ENCODE measurements at regions not wholly inside any gene's neighbourhood (a gene's known extent, or its start where the extent isn't known, plus 50 kb on each side); places are given as distances from the start of the nearest gene placed in this dataset.

GRCh38 chr9:26747611-26748010 lies 145.0 kb downstream of the CAAP1 start:
- Histone ChIP-seq H4K20me1 (ENCODE audit: control insufficient read depth, insufficient read depth, low read depth, low read length) (no peaks in the 10 kb centered on the region), H3K79me2 (ENCODE audit: control insufficient read depth, low read length) (no peaks in the 10 kb centered on the region), H3F3A (ENCODE audit: control insufficient read depth, insufficient read depth) (no peaks in the 10 kb centered on the region), H3K4me1 (ENCODE audit: control insufficient read depth, low read length) (0 out of 2 replicates have a peak, but pooled peaks cover 3% of the 10 kb centered on the region), H3K36me3 (ENCODE audit: control insufficient read depth, low read length) (no peaks in the 10 kb centered on the region), H3K27ac (ENCODE audit: low read depth, low read length) (no peak overlapping the region), H3K27me3 (ENCODE audit: control insufficient read depth, low read length) (0 out of 2 replicates have a peak, but pooled peaks cover 2% of the 10 kb centered on the region), H3K4me2 (ENCODE audit: low read length) (no peak overlapping the region), H3K9me2 (replicated peaks; ENCODE audit: control insufficient read depth, low read length) (no peaks in the 10 kb centered on the region), H3K9me3 (ENCODE audit: control insufficient read depth, insufficient read depth, low read length) (no peaks in the 10 kb centered on the region), H3K4me3 (ENCODE audit: low read length) (no peak overlapping the region)
- TF ChIP-seq CTCF (IDR thresholded peaks at IDR 0.05; ENCODE audit: low read depth, low read length, poor library complexity, severe bottlenecking) (no peak), EZH2phosphoT487 (IDR thresholded peaks at IDR 0.05; ENCODE audit: borderline replicate concordance, low read length) (no peak)

- H4K20me1 ChIP-seq (ENCODE audit: control insufficient read depth, insufficient read depth, low read depth, low read length), result no peaks in the 10 kb centered on the region
- H3K9me2 ChIP-seq (replicated peaks; ENCODE audit: control insufficient read depth, low read length), result no peaks in the 10 kb centered on the region
- no peaks in the 10 kb centered on the region for H3F3A ChIP-seq (ENCODE audit: control insufficient read depth, insufficient read depth)
- no peaks in the 10 kb centered on the region for H3K79me2 ChIP-seq (ENCODE audit: control insufficient read depth, low read length)
- H3K27ac ChIP-seq (ENCODE audit: low read depth, low read length), result no peak overlapping the region
- no peaks in the 10 kb centered on the region for H3K36me3 ChIP-seq (ENCODE audit: control insufficient read depth, low read length)
- no peaks in the 10 kb centered on the region for H3K9me3 ChIP-seq (ENCODE audit: control insufficient read depth, insufficient read depth, low read length)
- H3K4me1 ChIP-seq (ENCODE audit: control insufficient read depth, low read length), result 0 out of 2 replicates have a peak, but pooled peaks cover 3% of the 10 kb centered on the region
- H3K4me2 ChIP-seq (ENCODE audit: low read length), result no peak overlapping the region
- 0 out of 2 replicates have a peak, but pooled peaks cover 2% of the 10 kb centered on the region for H3K27me3 ChIP-seq (ENCODE audit: control insufficient read depth, low read length)
- H3K4me3 ChIP-seq (ENCODE audit: low read length), result no peak overlapping the region
- TF ChIP-seq CTCF (IDR thresholded peaks at IDR 0.05; ENCODE audit: low read depth, low read length, poor library complexity, severe bottlenecking) (no peak), EZH2phosphoT487 (IDR thresholded peaks at IDR 0.05; ENCODE audit: borderline replicate concordance, low read length) (no peak)
Observed at GRCh38 chr9:26746357-26747072, 146.1 kb downstream of the CAAP1 start.

- Histone ChIP-seq H3K27ac (ENCODE audit: low read depth, low read length) (no peak overlapping the region), H3K9me2 (replicated peaks; ENCODE audit: control insufficient read depth, low read length) (no peaks in the 10 kb centered on the region), H3K79me2 (ENCODE audit: control insufficient read depth, low read length) (no peaks in the 10 kb centered on the region), H3K4me2 (ENCODE audit: low read length) (no peak overlapping the region), H3K27me3 (ENCODE audit: control insufficient read depth, low read length) (0 out of 2 replicates have a peak, but pooled peaks cover 2% of the 10 kb centered on the region), H4K20me1 (ENCODE audit: control insufficient read depth, insufficient read depth, low read depth, low read length) (no peaks in the 10 kb centered on the region), H3K9me3 (ENCODE audit: control insufficient read depth, insufficient read depth, low read length) (no peaks in the 10 kb centered on the region), H3K36me3 (ENCODE audit: control insufficient read depth, low read length) (no peaks in the 10 kb centered on the region), H3K4me3 (ENCODE audit: low read length) (no peak overlapping the region), H3F3A (ENCODE audit: control insufficient read depth, insufficient read depth) (no peaks in the 10 kb centered on the region), H3K4me1 (ENCODE audit: control insufficient read depth, low read length) (0 out of 2 replicates have a peak, but pooled peaks cover 3% of the 10 kb centered on the region)
- TF ChIP-seq CTCF (IDR thresholded peaks at IDR 0.05; ENCODE audit: low read depth, low read length, poor library complexity, severe bottlenecking), result no peak
- no peak for TF ChIP-seq EZH2phosphoT487 (IDR thresholded peaks at IDR 0.05; ENCODE audit: borderline replicate concordance, low read length)
Observed at GRCh38 chr9:26745111-26745510, 147.5 kb downstream of the CAAP1 start.
